GM13977 (cell line): ENCODE measurements at regions not wholly inside any gene's neighbourhood (a gene's known extent, or its start where the extent isn't known, plus 50 kb on each side); places are given as distances from the start of the nearest gene placed in this dataset.

Experiments
- DNase-seq: peaks from one replicate; pipeline ENCODE4 v3.0.0; 2012; ENCODE audit warnings: low spot score
- CTCF ChIP-seq: IDR thresholded peaks from 2 replicates; pipeline ENCODE4 v1.5.1; 2012; ENCODE audit warnings: mild to moderate bottlenecking, control low read depth; ENCODE audit not compliant: insufficient read depth; ENCODE audit errors: extremely low read depth, missing control alignments
- in situ Hi-C: fragments of 300-500 bp; cut with MboI; formaldehyde crosslinking; loops from one replicate; pipeline ENCODE4 v1.12.0; 2022; ENCODE audit warnings: low sequenced_read_pairs, low pct_unique_long_range_greater_than_20kb, mixed read lengths, inconsistent platforms; ENCODE audit not compliant: unreplicated experiment

GRCh38 chr4:100694467-100694866 lies 176.6 kb upstream of the EMCN start:
- DNase-seq: no peak
- in situ Hi-C loops: no loop called here
- TF ChIP-seq CTCF: no peak

- no peak for DNase-seq
- in situ Hi-C loops: no loop called here
- TF ChIP-seq CTCF: no peak
Measured at GRCh38 chr4:100690812-100691211, 173.0 kb upstream of the EMCN start.

DNA sequence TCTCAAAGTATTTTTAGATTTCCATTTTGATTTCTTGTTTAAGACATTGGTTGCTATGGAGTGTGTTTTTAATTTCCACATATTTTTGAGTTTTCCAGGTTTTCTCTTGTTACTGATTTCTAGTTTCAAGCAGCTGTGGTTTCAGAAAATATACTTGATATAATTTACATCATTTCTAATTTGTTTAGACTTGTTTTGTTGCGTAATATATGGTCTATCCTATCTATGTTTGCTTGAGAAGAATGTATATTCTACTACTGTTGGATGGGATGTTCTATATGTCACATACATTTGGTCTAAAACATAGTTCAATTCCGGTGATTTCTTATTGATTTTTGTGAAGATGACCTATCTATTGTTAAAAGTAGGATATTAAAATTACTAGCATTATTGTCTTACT lies 170.5 kb upstream of the EMCN start:
- no peak for DNase-seq
- in situ Hi-C loops: no loop called here
- TF ChIP-seq CTCF: no peak

DNA sequence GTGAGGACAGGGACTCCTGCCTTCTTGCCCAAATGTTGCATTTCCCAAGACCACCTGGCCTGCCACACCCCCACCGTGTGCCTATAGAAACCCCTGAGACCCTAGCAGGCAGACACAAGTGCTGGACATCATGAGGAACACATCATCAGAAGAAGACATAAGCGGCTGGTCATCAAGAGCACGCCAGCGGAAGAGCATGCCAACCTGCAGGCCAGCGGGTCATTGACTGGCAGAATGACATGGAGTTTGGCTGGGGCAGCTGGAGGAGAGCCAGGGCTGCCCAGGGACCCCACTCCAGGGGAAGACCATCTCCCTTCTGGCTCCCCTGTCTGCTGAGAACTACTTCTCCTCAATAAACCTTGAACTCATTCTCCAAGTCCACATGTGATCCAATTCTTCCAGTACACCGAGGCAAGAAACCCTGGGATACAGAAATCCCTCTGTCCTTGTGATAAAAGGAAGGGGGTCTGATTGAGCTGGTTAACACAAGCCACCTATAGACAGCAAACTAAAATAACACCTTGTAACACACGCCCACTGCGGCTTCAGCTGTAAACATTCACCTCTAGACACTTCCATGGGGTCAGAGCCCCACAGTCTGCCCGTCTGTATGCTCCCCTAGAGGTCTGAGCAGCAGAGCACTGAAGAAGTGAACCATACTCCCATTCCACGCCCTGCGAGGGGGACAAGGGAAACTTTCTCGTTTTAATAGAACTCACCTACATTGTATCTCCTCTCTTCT lies 164.8 kb upstream of the EMCN start:
- no peak for TF ChIP-seq CTCF
- no peak for DNase-seq
- in situ Hi-C loops: no loop called here

DNA sequence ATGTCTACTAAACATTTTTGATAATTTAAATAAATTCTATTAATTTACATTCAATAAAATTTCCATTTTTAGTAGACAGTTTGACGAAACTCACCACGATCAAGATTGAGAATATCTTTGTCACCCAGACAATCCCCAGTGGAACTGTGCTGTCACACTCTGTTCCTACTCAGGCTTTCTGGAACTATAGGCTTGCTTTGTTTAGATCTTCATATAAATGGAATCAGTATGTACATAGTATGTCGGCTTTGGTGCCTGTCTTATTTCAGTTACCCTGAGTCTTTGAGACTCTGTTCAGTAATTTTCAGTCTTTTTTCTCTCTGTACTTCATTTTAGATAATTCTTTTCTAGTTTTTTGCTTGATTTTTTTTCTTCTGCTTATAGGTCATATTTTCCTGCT lies 163.5 kb upstream of the EMCN start:
- TF ChIP-seq CTCF: no peak
- in situ Hi-C loops: no loop called here

DNA sequence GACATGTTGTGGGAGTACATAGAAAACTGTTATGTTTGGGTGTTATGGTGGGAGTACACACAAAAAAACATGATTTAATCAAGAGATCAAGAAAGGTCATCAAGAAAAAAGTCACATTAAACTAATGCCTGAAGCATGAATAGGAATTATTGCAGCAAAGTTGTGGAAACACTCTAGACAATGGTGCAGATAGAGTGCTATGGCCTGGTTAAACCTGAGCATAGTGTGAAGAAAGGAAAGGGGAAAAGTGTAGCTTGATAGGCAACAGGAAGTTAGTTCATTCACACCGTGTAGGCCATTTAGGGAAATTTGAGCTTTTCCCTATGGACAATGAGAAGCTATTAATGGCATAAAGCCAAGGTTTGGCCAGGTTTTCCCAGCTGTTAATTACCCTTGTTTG lies 162.1 kb upstream of the EMCN start:
- no peak for TF ChIP-seq CTCF
- DNase-seq: no peak
- in situ Hi-C loops: no loop called here

More for the DNA sequence above, 163.5 kb upstream of the EMCN start:
- DNase-seq: no peak
